ENCODE measurements at regions not wholly inside any gene's neighbourhood (a gene's known extent, or its start where the extent isn't known, plus 50 kb on each side); places are given as distances from the start of the nearest gene placed in this dataset.

DNA sequence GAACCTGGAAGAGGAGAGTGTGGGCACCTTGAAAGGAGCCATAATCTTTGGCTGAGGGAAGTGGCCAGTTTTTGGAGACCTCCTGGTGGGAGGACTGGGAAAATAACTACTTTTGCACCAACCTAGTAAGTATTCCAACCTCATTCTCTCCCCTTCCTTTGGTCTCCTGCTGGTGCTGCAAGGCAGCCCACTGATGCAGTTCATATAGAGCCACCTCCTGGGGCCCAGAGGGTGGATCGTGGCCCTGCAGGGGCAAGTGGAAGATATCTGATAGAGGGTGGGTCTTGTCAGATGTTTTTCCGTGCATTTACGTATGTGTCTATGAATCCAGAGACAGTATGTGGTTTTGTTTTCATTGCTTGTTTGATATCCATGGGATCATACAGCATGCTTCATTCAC is 172.8 kb upstream of the PITX1 start:
- TF ChIP-seq TAF1 (IDR thresholded peaks at IDR 0.05; ENCODE audit: borderline replicate concordance, insufficient read depth, low read length) = no peak
- TF ChIP-seq, protein P1, sequence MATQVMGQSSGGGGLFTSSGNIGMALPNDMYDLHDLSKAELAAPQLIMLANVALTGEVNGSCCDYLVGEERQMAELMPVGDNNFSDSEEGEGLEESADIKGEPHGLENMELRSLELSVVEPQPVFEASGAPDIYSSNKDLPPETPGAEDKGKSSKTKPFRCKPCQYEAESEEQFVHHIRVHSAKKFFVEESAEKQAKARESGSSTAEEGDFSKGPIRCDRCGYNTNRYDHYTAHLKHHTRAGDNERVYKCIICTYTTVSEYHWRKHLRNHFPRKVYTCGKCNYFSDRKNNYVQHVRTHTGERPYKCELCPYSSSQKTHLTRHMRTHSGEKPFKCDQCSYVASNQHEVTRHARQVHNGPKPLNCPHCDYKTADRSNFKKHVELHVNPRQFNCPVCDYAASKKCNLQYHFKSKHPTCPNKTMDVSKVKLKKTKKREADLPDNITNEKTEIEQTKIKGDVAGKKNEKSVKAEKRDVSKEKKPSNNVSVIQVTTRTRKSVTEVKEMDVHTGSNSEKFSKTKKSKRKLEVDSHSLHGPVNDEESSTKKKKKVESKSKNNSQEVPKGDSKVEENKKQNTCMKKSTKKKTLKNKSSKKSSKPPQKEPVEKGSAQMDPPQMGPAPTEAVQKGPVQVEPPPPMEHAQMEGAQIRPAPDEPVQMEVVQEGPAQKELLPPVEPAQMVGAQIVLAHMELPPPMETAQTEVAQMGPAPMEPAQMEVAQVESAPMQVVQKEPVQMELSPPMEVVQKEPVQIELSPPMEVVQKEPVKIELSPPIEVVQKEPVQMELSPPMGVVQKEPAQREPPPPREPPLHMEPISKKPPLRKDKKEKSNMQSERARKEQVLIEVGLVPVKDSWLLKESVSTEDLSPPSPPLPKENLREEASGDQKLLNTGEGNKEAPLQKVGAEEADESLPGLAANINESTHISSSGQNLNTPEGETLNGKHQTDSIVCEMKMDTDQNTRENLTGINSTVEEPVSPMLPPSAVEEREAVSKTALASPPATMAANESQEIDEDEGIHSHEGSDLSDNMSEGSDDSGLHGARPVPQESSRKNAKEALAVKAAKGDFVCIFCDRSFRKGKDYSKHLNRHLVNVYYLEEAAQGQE (IDR thresholded peaks at IDR 0.05; ENCODE audit: insufficient read depth in 1 of 2, low read depth in 2 of 2, low read length in 2 of 2) = no peak
- no peak for TF ChIP-seq POLR2AphosphoS5 (IDR thresholded peaks at IDR 0.05; ENCODE audit: low read depth, low read length)
